Endometrium (tissue), 2 donors: ENCODE measurements at regions not wholly inside any gene's neighbourhood (a gene's known extent, or its start where the extent isn't known, plus 50 kb on each side); places are given as distances from the start of the nearest gene placed in this dataset.
"Not testable (repeated sequence)": the region's sequence is repeated elsewhere in the genome, so short reads cannot be mapped to it uniquely, and the experiment has no call there.

Experiments used
- FAIRE-seq: peaks from 2 replicates; lab custom pipeline; 2012; peaks lifted over from hg19 to GRCh38; lab: Jason Lieb, UNC
- donor health status: control.
- donor health status: control.

DNA sequence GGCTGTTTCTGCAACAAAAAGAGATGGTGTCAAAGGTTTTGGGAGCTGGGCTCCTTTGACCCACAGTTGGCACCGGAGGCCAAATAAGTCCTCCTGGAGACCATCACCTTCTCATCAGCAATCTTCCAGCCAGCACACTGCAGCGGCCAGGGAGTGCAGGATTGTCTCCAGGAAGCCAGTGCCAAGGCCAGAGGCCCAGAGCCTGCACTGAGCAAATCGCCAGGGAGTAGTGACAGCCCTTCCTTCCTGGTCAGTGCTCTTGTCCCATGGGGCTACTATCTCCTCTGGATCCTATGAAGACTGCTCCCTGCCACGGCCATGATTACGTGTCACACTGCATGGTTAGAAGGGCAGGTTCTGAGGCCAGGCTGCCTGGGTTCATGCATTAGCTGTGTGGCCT is 134.3 kb upstream of the CRHR1 start:
- no peak for FAIRE-seq

DNA sequence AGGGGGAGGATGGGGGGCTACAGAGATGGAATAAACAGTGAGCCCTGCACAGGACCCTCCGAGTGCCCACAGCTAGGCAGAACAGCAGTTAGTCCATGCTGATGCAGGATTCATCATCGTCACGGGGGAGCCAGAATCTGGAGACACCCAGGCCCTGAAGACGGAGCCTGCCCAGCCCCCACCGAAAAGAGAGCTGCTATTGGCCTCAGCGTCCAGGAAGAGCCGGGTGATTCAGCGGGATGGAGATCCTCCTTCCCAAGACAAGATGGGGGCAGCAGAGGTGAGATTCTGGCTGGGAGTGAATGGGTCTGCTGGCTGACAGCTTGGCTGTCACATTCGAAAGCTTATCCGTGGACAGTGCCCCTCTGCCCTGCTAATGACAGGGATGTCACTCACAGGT is 133.6 kb upstream of the CRHR1 start:
- FAIRE-seq, result no peak

DNA sequence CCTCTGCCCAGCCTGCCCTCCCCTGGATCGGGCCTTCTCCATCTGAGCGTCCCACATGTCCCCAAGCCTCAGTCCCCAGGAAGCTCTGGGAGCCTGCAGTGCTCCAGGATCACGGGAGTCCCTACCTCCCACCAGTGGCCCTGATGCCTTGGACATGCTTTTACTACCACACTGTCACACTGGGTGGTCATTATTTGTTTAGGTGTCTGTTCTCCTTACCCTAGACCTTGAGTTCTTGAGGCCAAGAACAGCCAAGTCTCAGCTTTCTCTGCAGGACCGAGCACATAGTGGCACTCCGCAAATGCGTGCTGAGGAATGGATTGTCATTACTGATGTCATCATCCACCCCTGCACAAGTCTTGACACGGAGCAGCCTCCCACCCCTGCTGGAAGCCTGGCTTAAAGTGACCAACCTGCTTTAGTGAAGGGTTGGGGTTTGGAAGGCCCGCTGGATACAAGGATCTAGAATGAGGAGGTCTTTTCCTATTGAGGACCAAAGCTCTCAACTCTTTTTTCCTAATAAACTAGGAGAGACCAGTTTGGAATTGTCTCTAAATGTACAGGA is 132.9 kb upstream of the CRHR1 start:
- no peak for FAIRE-seq

DNA sequence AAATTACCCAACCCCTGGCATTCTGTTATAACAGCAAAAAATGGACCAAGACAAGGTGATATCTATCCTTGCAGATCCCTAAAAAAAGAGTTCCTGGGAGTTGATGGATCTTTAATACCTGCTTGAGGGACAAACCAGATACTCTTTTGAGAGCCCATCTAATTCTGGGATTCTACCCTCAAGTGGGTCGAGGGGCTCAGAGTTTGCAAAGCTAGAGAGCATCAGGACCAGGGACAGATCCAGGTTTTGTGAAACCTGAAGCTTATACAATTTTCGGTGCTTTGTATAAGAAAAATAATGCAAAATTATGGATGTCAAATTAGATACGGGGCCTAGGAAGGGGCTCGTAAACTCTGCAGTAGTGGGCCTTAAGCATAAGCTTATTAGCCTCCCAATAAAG is 130.5 kb upstream of the CRHR1 start:
- FAIRE-seq, result no peak

DNA sequence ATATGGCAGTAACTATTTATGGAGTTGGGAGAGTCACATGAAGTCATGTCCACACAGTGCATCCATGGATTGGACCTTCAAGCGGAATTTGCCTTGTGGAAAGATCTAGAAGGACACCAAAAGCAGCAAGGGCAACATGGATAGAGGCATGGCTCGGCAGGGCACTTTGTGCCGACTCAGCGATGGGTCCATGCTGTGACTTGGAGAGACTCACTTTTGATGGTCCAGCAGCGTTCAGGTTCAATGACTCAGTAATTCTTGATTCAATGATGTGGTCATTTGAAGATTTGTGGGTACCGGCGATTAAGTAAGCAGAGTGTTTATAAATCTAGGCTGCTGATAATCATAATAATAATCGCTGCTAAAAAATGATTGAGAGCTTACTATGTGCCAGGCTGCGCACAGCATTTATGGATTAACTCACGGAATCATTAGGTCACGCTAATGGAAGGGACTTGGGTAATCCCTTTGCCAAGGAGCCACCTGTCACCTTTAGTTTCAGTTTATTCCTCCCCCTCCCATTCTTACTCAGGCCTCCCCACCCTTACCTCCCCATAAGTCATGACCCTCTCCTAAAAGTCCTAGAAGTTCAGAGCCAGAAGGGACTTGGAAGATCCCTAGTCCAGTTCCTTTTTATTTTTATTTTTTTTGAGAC is 127.5 kb upstream of the CRHR1 start:
- FAIRE-seq, result no peak

DNA sequence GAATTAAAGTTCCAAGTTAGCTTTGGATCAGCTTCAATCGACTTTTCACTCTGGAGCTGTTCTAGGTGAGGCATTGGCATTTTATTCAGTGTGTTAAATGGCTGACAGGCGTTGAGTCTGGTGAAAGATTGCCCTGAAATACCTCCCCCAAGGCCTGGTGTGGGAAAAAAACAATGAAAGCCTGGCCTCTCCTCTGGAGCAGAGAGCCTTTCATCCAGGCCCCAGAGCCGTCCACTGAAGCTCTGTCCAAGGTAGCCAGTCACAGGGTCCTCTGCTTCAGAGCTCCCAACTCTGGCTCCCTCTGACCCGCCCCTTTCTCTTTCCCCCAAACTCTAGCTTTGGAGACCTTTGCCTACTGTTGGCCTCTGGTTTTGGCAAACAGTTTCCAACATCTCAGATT is 123.6 kb upstream of the CRHR1 start:
- FAIRE-seq, result no peak

DNA sequence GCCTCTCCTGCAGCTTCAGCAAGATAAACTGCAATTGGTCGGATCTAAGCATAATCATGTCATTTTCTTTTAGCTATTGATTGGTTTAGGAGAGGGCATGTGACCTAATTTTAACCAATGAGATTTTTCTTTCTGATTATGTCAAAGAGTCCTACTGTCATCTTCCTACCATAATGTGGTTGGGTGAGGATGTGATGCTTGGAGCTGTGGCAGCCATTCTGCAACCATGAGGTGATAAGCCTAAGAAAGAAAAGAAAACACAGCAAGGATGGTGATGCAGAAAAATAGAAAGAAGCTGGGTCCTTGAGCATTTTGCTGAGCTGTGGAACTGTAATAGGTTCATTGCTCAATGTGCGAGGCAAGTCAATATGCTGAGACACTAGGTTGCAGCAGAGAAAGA is 121.7 kb upstream of the CRHR1 start:
- FAIRE-seq, result no peak

DNA sequence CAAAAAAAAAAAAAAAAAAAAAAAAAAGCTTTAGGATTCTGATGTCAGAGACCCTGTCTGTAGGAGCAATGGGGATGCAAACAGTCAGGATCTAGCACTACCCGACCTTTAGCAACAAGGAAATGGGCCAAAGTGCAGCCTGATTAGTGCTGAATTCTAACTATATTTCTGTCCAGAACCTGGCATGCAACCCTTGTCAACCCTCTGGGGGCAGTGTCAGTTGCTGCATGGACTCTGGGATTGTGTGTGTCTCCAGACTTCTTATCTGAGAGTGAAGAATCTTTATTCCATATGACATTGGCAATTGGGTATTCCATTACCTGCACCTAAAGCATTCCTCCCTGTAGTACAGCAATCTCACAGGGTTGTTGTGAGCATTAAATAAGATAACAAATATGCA is 120.3 kb upstream of the CRHR1 start:
- no peak for FAIRE-seq

DNA sequence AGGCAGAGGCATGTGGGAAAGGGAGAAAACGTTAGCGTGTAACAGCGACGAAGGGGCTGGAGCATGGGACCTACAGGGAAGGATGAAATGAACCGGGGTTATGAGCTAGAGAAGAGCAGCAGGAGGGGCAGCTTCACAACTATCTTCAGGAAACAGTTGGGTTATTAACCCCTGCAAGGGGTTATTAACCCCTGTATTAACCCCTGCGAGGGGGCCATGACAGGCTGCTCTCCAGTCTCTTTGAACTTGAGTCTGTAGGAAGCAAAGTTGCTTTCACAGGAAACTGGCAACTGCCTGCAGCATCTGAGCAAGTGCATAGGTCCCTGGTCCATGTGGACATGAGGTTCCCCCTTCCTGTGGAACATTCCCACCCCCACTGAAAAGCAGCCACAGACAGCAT is 119.2 kb upstream of the CRHR1 start:
- no peak for FAIRE-seq

DNA sequence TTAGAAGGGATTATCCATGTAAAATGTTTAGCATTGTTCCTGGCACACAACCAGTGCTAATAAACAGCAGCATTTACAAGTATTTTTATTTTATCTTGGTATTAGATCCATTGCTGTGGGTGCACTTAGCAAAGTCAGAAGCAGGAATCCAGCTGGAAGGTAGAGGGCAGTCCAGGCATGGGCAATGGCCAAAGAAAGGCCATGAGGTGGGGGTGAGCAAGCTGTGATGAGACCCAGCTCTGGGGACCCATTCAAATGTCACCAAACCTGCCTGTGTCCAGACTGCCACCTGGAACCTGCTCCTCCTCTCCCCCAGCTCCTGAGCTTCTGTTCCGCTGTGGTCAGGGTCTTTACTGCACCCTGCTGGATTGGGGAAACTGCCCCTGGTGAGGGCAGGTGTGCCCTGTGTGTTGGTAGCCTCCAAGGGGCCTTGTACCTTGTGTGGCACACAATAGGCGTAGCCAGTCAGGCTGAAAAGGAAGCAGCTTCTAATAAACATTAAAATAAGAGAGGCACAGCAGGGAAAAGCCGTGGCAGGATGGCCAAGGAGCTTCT is 118.0 kb upstream of the CRHR1 start:
- no peak for FAIRE-seq

DNA sequence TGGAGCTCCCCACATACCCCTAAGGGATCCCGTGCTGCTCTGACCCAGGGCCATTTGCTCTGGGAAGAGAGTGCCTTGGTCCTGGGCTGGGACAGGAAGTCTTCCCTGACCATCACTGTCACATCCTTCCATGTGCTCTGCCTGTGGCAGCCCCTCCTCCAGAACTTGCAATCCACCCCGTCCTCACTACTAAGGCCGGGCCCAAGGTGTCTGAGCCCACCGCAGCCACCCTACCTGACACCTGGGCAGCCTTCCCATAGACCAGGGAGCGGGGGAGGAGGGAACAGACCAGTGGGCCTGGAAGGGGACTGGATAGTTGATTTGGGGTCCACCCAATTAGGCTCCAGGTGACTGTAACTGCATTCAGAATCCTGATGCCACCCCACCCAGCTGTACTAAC is 117.5 kb upstream of the CRHR1 start:
- FAIRE-seq, result no peak

DNA sequence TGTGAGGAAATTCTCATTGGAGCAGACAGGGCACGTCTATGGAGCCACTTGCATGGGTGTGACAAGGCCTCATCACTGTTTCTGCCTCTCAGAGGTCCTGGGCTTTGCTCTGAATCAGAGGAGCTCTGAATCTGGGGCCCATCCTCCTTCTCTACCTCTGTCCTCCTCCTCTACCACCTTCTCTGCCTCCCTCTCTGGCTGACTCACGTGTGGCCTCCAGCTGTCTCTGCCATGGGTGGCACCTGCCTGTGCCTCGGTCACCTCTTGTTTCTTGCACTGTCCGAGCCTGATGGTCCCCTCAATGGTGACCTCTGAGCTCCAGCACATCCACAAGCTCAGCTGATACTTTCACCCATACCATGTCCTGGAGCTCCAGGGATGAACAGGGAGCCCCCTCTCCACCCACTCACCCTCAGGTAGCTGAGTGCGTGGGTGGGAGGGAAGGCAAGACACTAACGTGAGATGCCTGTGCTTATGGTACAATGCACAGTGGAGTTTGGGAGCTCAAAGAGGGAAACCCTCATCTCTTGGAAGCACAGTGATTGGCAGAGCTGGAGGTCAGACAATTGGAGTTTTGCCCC is 116.4 kb upstream of the CRHR1 start:
- no peak for FAIRE-seq

DNA sequence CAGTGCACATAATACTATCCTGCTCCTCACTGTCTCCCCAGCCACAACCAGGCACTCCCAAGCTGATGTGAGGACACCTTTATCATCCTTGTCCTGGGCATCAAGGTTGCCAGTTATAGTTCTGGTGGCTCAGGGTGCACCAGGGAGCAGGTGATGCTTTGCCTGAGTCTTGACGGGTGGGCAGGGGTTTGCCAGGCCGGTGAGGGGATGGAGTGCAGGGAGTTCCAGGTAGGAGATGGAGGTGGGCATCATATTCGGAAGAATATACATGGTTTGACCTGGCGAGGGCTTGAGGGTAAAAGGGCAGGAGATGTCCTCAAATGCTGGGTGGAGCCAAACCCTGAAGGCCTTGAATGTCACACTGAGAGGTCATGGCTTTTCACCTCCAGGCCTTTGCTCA is 115.8 kb upstream of the CRHR1 start:
- no peak for FAIRE-seq

DNA sequence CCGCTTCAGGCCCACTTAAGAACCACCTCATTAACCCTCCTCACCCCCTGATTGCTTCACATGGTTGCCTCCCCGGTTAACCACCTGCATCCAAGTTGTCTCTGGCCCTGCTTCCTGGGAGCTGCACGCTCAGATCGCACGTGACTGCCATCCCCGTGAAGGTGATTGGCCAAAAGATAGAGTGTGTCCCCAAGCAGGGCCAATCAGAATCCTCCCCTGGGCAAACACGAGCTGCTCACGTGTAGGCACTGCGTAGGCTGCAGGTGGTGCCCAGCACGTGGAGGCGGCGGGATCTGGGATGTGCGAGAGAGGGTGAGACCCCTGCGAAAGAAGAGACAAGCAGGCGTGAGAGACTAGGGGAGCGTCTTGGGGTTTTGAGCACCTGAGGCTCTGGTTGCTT is 111.8 kb upstream of the CRHR1 start:
- FAIRE-seq, result no peak

DNA sequence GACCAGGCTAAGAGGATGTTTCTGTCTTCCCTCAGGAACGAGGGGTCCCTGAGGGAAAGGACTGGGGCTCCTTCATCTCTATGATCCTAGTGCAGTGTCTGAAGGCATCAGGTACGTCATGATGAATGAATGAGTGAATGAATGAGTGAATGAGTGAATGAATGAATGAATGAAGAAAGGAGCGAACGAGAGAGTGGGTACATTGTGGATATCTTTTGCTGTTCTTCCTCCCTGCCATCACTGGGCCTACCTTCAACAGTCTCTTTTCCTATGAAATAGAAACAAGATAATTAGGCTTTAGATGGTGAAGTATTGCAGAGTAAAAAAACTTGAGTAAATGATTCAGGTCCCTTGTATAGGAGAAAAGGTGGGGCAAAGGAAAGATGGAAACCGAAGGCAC is 111.3 kb upstream of the CRHR1 start:
- no peak for FAIRE-seq

DNA sequence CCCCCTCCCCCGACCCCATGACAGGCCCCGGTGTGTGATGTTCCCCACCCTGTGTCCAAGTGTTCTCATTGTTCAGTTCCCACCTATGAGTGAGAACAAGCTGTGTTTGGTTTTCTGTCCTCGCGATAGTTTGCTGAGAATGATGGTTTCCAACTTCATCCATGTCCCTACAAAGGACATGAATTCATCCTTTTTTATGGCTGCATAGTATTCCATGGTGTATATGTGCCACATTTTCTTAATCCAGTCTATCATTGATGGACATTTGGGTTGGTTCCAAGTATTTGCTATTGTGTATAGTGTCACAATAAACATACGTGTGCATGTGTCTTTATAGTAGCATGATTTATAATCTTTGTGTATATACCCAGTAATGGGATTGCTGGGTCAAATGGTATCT is 110.4 kb upstream of the CRHR1 start:
- FAIRE-seq, result not testable (repeated sequence)

DNA sequence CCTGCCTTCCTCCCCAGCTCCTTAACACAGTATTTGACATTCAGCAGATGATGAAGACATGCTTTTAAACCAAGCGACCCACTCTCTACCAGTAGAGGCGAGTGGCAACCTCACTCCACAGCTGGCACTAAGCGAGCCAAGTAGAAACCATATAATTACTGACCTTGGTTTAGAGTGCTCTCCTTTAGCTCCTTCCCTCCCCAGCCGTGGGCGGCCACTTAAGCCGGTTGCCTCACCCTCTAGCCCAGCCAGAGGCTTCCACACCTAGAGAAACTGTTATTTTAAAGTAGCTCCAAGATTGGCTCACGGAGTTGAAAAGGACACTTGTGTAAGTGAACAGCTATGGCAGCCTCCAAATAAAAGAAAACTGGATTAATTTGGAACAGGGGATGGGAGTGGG is 109.1 kb upstream of the CRHR1 start:
- FAIRE-seq, result no peak

DNA sequence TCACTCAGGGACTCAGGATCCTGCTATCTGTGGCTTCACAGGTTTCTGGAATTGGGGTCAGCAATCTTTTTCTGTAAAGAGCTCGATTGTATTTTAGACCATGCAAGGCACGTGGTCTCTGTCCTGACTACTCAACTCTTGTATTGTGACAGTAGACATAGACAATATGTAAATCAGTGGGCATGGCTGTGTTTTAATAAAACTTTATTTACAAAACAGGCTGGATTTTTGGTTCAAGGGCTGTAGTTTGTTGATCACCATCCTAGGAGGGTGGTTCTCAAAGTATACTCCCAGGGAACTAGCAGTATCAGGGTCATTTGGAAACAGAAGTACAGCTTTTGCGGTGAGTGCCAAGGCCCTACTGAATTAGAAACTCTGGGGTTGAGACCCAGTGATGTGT is 108.2 kb upstream of the CRHR1 start:
- no peak for FAIRE-seq

DNA sequence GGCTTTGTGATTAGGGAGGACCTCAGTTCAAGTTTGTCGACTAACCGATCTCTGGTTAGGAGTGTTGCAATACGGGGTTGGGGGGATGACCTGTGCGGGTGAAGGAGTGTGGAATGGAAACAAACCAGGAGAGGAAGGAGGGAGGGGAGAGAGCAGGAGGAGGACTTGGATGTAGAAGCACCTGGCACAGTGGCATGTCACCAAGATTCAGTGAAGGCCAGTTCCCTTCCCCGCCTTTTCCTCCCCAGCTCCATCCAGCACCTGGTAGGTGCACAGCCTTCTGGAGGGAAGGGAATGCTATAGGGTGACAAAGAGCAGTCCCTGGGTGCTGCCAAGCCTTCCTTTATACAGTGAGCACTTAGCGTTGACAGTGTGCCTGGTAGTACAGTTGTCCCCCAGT is 107.4 kb upstream of the CRHR1 start:
- FAIRE-seq, result no peak

DNA sequence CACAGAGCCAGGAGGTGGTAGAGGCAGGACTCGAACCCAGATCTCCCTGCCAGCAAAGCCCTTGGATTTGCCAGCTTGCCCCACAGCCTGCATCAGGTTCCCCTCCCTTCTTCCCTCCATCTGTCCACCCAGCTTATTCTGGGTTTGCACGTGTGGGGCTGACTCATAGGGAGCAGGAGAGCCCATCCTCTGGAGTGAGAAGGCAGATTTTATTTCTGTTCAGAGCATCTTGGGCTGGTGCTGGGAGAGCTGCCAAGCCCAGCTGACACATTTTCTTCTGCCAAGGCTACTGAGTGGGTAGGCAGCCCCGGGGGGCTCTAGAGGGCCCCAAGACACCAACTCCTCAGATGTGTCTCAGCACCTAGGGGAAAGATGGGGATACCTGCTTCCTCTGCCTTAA is 106.3 kb upstream of the CRHR1 start:
- FAIRE-seq, result no peak

DNA sequence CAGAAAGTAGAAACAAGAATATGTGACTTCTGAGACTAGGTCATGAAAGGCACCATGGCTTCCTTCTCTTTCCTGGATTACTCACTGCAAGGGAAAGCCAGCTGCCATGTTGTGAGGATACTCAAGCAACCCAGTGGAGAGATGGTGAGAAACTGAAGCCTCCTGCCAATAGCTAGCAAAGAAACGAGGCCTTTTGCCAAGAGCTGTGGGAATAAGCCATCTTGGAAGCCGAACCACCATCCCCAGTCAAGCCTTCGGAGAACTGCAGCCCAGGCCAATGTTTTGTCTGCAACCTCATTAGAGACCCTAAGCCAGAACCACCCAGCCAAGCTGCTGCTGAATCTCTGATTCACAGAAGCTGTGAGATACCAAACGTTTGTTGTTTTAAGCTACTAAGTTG is 104.7 kb upstream of the CRHR1 start:
- no peak for FAIRE-seq

DNA sequence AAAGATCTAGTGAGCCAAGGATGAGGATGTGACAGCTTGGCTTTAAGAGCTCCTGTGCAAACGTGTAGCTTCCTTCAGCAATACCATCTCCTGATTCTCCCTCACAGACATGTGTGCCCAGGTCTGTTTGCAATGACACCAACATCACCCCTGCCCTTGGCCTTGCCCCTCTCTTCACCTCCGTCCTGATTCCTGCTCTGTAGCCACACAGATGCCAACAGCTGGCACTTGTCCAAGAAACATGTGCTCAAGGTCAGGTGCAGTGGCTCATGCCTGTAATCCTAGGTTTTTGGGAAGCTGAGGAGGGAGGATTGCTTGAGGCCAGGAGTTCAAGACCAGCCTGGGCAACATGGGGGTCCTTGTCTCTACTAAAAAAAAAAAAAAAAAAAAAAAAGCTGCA is 103.8 kb upstream of the CRHR1 start:
- no peak for FAIRE-seq

DNA sequence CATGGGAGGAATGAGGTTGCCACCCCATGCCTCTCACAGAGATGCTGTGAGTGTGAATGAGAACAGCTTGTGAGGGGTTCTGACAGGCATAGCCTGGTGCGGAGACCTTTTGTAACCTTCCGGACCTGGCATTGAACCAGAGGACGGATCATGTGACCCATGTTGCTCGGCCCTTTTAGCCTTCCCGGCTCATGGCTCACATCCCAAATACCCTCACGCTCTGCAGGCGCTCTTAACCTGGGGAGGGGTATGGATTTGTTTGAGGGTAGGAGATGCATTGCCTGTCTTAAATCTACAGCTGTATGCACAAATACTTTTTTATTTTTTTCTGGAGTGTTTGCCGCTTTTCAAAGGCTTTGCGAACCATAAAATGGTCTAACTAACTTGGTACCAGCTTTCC is 102.4 kb upstream of the CRHR1 start:
- FAIRE-seq, result no peak

DNA sequence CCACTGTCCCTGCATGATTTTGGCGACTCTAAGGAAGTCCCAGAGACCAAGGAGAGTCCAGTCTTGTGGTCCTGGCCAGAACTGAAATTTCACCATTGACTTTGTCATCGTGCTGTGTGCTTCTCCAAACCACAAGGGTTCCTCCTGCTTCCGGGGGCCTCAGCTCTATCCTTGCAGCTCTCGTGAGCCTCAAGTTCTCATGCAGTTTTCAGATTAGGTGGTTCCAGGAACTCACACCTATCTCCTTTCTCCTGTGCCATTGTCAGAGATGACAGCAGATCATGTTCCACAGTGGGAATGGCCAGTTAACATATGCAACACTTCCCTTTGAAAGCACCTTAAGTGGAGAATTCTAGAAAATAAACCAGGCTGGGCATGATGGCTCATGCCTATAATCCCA is 97.9 kb upstream of the CRHR1 start:
- no peak for FAIRE-seq
